ENCODE measurements at regions not wholly inside any gene's neighbourhood (a gene's known extent, or its start where the extent isn't known, plus 50 kb on each side); places are given as distances from the start of the nearest gene placed in this dataset.

DNA sequence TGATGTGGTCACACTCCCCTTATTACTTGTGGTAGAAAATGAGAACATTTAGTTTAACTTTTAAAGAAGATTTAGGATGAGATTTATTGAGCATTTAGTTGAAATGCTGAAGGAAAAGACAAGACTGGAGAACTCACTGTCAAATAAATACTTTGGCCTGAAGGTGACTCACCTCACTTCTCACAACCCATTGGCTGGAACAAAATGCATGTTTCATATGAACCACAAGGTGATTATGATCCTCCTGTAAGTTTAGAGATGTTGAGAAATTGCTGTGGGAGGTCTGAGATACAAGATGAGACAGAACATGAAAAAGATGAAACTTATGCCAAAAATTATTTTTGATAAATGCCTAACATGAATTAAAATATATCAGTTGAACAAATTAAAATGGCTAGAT is 1004.5 kb downstream of the SOCS6 start:
- in situ Hi-C loops (cut with MboI; ENCODE audit: low pct_unique_long_range_greater_than_20kb, low sequenced_read_pairs, unreplicated experiment) = no loop called here
- TF ChIP-seq, protein P1, sequence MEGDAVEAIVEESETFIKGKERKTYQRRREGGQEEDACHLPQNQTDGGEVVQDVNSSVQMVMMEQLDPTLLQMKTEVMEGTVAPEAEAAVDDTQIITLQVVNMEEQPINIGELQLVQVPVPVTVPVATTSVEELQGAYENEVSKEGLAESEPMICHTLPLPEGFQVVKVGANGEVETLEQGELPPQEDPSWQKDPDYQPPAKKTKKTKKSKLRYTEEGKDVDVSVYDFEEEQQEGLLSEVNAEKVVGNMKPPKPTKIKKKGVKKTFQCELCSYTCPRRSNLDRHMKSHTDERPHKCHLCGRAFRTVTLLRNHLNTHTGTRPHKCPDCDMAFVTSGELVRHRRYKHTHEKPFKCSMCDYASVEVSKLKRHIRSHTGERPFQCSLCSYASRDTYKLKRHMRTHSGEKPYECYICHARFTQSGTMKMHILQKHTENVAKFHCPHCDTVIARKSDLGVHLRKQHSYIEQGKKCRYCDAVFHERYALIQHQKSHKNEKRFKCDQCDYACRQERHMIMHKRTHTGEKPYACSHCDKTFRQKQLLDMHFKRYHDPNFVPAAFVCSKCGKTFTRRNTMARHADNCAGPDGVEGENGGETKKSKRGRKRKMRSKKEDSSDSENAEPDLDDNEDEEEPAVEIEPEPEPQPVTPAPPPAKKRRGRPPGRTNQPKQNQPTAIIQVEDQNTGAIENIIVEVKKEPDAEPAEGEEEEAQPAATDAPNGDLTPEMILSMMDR (IDR thresholded peaks at IDR 0.05; ENCODE audit: extremely low read depth, insufficient read depth, missing control alignments) = no peak
- no peak for DNase-seq (ENCODE audit: low spot score)

DNA sequence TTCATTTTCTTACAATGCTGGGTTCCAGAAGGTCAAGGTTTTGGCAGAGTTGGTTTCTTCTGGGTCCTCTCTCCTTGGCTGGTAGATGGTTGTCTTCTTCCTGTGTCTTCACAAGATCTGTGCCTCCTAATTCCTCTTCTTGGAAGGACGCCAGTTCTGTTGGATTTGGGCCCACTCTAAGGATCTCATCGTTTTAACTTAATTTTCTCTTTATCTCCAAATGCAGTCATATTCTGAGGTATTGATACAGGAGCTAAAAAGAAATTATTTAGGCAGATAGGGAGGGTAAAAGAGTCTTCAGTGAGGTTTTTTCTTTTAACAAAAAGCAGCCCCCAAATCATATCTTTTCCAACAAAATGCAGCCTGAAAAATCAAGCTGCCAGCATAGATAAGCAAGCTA is 998.4 kb downstream of the SOCS6 start:
- TF ChIP-seq, protein P1 (IDR thresholded peaks at IDR 0.05; ENCODE audit: extremely low read depth, insufficient read depth, missing control alignments) = no peak
- no peak for DNase-seq (ENCODE audit: low spot score)
- in situ Hi-C loops (cut with MboI; ENCODE audit: low pct_unique_long_range_greater_than_20kb, low sequenced_read_pairs, unreplicated experiment) = no loop called here

DNA sequence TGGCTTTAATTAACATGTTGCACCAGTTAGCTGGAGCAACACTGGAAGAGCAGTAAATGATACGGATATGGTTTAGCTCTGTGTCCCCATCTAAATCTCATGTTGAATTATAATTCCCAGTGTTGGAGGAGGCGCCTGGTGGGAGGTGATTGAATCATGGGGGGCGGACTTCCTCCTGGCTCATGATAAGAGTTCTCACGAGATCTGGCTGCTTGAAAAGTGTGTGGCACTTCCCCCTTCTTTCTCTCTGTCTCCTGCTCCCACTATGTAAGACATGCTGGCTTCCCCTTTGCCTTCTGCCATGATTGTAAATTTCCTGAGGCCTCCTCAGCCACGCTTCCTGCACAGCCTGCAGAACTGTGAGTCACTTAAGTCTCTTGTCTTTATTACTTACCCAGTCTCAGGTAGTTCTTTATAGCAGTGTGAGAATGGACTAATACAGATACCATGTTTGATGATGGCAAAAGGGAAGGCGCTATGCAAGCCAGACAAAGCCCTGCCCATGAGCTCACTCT is 963.6 kb downstream of the SOCS6 start:
- TF ChIP-seq, protein P1 (IDR thresholded peaks at IDR 0.05; ENCODE audit: extremely low read depth, insufficient read depth, missing control alignments) = no peak
- in situ Hi-C loops (cut with MboI; ENCODE audit: low pct_unique_long_range_greater_than_20kb, low sequenced_read_pairs, unreplicated experiment) = no loop called here
- no peak for DNase-seq (ENCODE audit: low spot score)

DNA sequence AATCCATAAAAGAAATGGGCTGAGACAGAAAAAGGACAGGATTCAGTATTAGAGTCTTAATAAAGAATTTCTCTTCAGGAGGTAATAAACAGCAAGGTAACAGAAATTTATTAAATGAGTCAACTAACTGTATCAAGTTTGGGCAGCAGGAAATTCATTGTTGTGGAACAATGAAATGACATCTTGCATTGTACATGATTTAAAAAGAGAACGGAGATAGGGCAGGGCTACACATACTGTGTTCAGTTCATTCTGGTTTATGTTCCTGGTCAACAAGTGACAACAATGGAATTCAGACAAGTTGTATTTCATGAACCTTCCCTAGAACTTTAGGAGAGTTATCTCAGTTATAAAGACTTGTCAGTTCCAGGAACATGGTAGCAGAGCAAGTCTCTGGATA is 961.3 kb downstream of the SOCS6 start:
- TF ChIP-seq, protein P1 (IDR thresholded peaks at IDR 0.05; ENCODE audit: extremely low read depth, insufficient read depth, missing control alignments) = no peak

DNA sequence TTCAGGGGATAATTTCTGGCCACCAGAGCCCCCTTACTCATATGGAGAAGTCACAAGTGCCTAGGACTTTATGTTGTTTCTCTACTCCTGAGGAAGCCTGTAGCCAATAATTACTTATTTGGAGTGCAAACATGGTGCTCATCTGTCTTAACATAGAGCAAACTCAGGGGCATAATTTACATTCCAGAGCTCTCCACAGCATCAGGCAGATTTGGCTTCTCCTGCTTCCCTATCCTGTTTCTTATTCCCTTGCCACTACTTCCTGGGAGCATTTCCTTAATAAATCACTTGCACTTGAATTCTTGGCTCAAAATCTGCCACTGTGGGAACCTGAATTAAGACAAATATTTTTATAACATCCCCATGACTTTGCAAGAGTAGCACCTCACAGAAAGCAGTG is 960.9 kb downstream of the SOCS6 start:
- TF ChIP-seq, protein P1 (IDR thresholded peaks at IDR 0.05; ENCODE audit: extremely low read depth, insufficient read depth, missing control alignments) = no peak
- no peak for DNase-seq (ENCODE audit: low spot score)
- in situ Hi-C loops (cut with MboI; ENCODE audit: low pct_unique_long_range_greater_than_20kb, low sequenced_read_pairs, unreplicated experiment) = no loop called here

More for the DNA sequence above, 961.3 kb downstream of the SOCS6 start:
- no peak for DNase-seq (ENCODE audit: low spot score)
- in situ Hi-C loops (cut with MboI; ENCODE audit: low pct_unique_long_range_greater_than_20kb, low sequenced_read_pairs, unreplicated experiment) = no loop called here

DNA sequence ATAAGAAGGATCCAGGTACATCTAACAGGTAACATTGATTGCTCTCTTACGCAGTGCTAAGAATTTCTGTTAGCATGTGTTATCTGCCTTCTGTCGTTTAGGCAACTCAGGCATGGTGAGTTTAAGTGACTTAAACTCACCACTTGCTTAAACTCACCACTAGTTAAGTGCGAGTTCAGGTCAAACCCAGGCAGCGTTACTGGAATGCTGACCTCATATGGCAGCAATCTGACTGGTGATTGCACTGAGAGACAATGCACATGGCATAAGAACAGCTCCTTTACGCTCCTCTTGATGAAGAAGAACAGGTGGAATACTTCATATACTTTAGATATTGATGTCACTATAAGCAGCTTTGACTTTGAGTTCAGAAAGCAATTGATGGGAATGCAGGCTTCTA is 954.1 kb downstream of the SOCS6 start:
- TF ChIP-seq, protein P1 (IDR thresholded peaks at IDR 0.05; ENCODE audit: extremely low read depth, insufficient read depth, missing control alignments) = no peak
- DNase-seq (ENCODE audit: low spot score) = no peak
- in situ Hi-C loops (cut with MboI; ENCODE audit: low pct_unique_long_range_greater_than_20kb, low sequenced_read_pairs, unreplicated experiment) = no loop called here
